Right kidney (tissue), 1 donor: ENCODE measurements at regions not wholly inside any gene's neighbourhood (a gene's known extent, or its start where the extent isn't known, plus 50 kb on each side); places are given as distances from the start of the nearest gene placed in this dataset.

Source experiments
- DNase-seq: peaks from one replicate; pipeline ENCODE4 v3.0.0-alpha.2; 2016

GRCh38 chr12:111310076-111310870, 58.6 kb downstream of the PHETA1 start:
- DNase-seq, result peak; percentile 13

- DNase-seq, result no peak
Measured at GRCh38 chr12:111309584-111309983, 59.3 kb downstream of the PHETA1 start.

GRCh38 chr12:111308473-111308872, 60.4 kb downstream of the PHETA1 start:
- DNase-seq, result no peak

- DNase-seq, result no peak
Measured at GRCh38 chr12:111304642-111305071, 64.2 kb downstream of the PHETA1 start.

GRCh38 chr12:111303531-111303930, 65.4 kb downstream of the PHETA1 start:
- no peak for DNase-seq

GRCh38 chr12:111298582-111299436, 70.1 kb downstream of the PHETA1 start:
- DNase-seq, result peak; percentile 31

- no peak for DNase-seq
Measured at GRCh38 chr12:111297703-111298426, 71.0 kb downstream of the PHETA1 start.

GRCh38 chr12:111296906-111297463, 71.9 kb downstream of the PHETA1 start:
- DNase-seq, result no peak

- no peak for DNase-seq
Measured at GRCh38 chr12:111295176-111295575, 73.7 kb downstream of the PHETA1 start.

GRCh38 chr12:111293266-111294009, 75.5 kb downstream of the PHETA1 start:
- DNase-seq, result no peak

- DNase-seq, result no peak
Measured at GRCh38 chr12:111291357-111291756, 77.5 kb downstream of the PHETA1 start.

GRCh38 chr12:111288771-111289170, 80.1 kb downstream of the PHETA1 start:
- no peak for DNase-seq

- DNase-seq, result no peak
Measured at GRCh38 chr12:111287125-111287900, 81.6 kb downstream of the PHETA1 start.

GRCh38 chr12:111285200-111285599, 83.7 kb downstream of the PHETA1 start:
- no peak for DNase-seq

- no peak for DNase-seq
Measured at GRCh38 chr12:111284709-111285108, 84.2 kb downstream of the PHETA1 start.

- no peak for DNase-seq
Measured at GRCh38 chr12:111283966-111284365, 84.9 kb downstream of the PHETA1 start.

- no peak for DNase-seq
Measured at GRCh38 chr12:111283521-111283920, 85.4 kb downstream of the PHETA1 start.

- DNase-seq, result no peak
Measured at GRCh38 chr12:111277570-111277969, 91.3 kb downstream of the PHETA1 start.

GRCh38 chr12:111276146-111276545, 92.7 kb downstream of the PHETA1 start:
- DNase-seq, result no peak

GRCh38 chr12:111275308-111275707, 93.6 kb downstream of the PHETA1 start:
- no peak for DNase-seq

- DNase-seq, result no peak
Measured at GRCh38 chr12:111274777-111275176, 94.1 kb downstream of the PHETA1 start.
